Right atrium auricular region (tissue), 2 donors: ENCODE measurements at regions not wholly inside any gene's neighbourhood (a gene's known extent, or its start where the extent isn't known, plus 50 kb on each side); places are given as distances from the start of the nearest gene placed in this dataset.
"Not testable (repeated sequence)": the region's sequence is repeated elsewhere in the genome, so short reads cannot be mapped to it uniquely, and the experiment has no call there.

Experiments used
- DNase-seq: peaks from one replicate; pipeline ENCODE4 v3.0.0-alpha.2; 2019; ENCODE audit warnings: low spot score
- H3K27ac ChIP-seq, 2 donors: fragments of 200-600 bp; sonication (generic); 1 replicate in 1 of 2; 2 replicates in 1 of 2; pipeline ENCODE4 v1.5.1; 2016 to 2019
- H3K27me3 ChIP-seq, 2 donors: fragments of 200-600 bp; sonication (generic); one replicate each; pipeline versions ENCODE4 v1.5.1 to v1.6.0; 2017 to 2019
- H3K36me3 ChIP-seq: fragments of 200-600 bp; sonication (generic); one replicate; pipeline ENCODE4 v1.5.1; 2016
- H3K4me1 ChIP-seq, 2 donors: fragments of 200-600 bp; sonication (generic); one replicate each; pipeline versions ENCODE4 v1.5.1 to v1.6.0; 2017 to 2019
- H3K4me3 ChIP-seq, 2 donors: fragments of 200-600 bp; sonication (generic); 1 replicate in 1 of 2; 2 replicates in 1 of 2; pipeline ENCODE4 v1.5.1; 2017 to 2019; ENCODE audit warnings: mild to moderate bottlenecking in 1 of 2, moderate library complexity in 1 of 2
- H3K9me3 ChIP-seq, 2 donors: fragments of 200-600 bp; sonication (generic); one replicate each; pipeline ENCODE4 v1.5.1; 2019

GRCh38 chr2:111569356-111570199, 314.4 kb downstream of the ANAPC1 start:
- not testable (repeated sequence) for H3K9me3 ChIP-seq, DNase-seq, H3K27ac ChIP-seq, H3K27me3 ChIP-seq, H3K4me3 ChIP-seq, H3K36me3 ChIP-seq, H3K4me1 ChIP-seq

- H3K27me3 ChIP-seq, H3K4me3 ChIP-seq, H3K4me1 ChIP-seq, H3K36me3 ChIP-seq, H3K27ac ChIP-seq, DNase-seq, H3K9me3 ChIP-seq: not testable (repeated sequence)
Measured at GRCh38 chr2:111570300-111571114, 313.5 kb downstream of the ANAPC1 start.

- H3K4me1 ChIP-seq, DNase-seq, H3K9me3 ChIP-seq, H3K27me3 ChIP-seq, H3K36me3 ChIP-seq, H3K27ac ChIP-seq, H3K4me3 ChIP-seq: not testable (repeated sequence)
Measured at GRCh38 chr2:111574803-111575202, 309.2 kb downstream of the ANAPC1 start.

- not testable (repeated sequence) for H3K27ac ChIP-seq, H3K4me3 ChIP-seq, H3K27me3 ChIP-seq, DNase-seq, H3K4me1 ChIP-seq, H3K9me3 ChIP-seq, H3K36me3 ChIP-seq
Measured at GRCh38 chr2:111577154-111577885, 306.7 kb downstream of the ANAPC1 start.

- not testable (repeated sequence) for H3K9me3 ChIP-seq, H3K27me3 ChIP-seq, H3K27ac ChIP-seq, H3K36me3 ChIP-seq, H3K4me3 ChIP-seq, H3K4me1 ChIP-seq, DNase-seq
Measured at GRCh38 chr2:111579500-111580134, 304.4 kb downstream of the ANAPC1 start.

- H3K36me3 ChIP-seq, H3K27ac ChIP-seq, DNase-seq, H3K9me3 ChIP-seq, H3K4me1 ChIP-seq, H3K27me3 ChIP-seq, H3K4me3 ChIP-seq: not testable (repeated sequence)
Measured at GRCh38 chr2:111580616-111581015, 303.4 kb downstream of the ANAPC1 start.

GRCh38 chr2:111582090-111582489, 301.9 kb downstream of the ANAPC1 start:
- not testable (repeated sequence) for H3K27me3 ChIP-seq, H3K9me3 ChIP-seq, H3K4me1 ChIP-seq, DNase-seq, H3K36me3 ChIP-seq, H3K4me3 ChIP-seq, H3K27ac ChIP-seq

- not testable (repeated sequence) for H3K9me3 ChIP-seq, H3K36me3 ChIP-seq, H3K4me1 ChIP-seq, DNase-seq, H3K4me3 ChIP-seq, H3K27me3 ChIP-seq, H3K27ac ChIP-seq
Measured at GRCh38 chr2:111583480-111583879, 300.5 kb downstream of the ANAPC1 start.

- not testable (repeated sequence) for H3K4me3 ChIP-seq, H3K36me3 ChIP-seq, DNase-seq, H3K27ac ChIP-seq, H3K9me3 ChIP-seq, H3K4me1 ChIP-seq, H3K27me3 ChIP-seq
Measured at GRCh38 chr2:111584540-111584939, 299.5 kb downstream of the ANAPC1 start.

GRCh38 chr2:111584950-111585349, 299.0 kb downstream of the ANAPC1 start:
- not testable (repeated sequence) for H3K27ac ChIP-seq, H3K9me3 ChIP-seq, H3K4me3 ChIP-seq, DNase-seq, H3K36me3 ChIP-seq, H3K27me3 ChIP-seq, H3K4me1 ChIP-seq

GRCh38 chr2:111586014-111586413, 298.0 kb downstream of the ANAPC1 start:
- not testable (repeated sequence) for H3K27ac ChIP-seq, DNase-seq, H3K4me1 ChIP-seq, H3K4me3 ChIP-seq, H3K36me3 ChIP-seq, H3K9me3 ChIP-seq, H3K27me3 ChIP-seq

- H3K27ac ChIP-seq, H3K9me3 ChIP-seq: not testable (repeated sequence)
Measured at GRCh38 chr2:111595072-111595471, 288.9 kb downstream of the ANAPC1 start.

GRCh38 chr2:111596808-111597705, 286.9 kb downstream of the ANAPC1 start:
- H3K9me3 ChIP-seq, H3K4me3 ChIP-seq, H3K4me1 ChIP-seq, H3K36me3 ChIP-seq, H3K27ac ChIP-seq, H3K27me3 ChIP-seq, DNase-seq: not testable (repeated sequence)

More at GRCh38 chr2:111595072-111595471, 288.9 kb downstream of the ANAPC1 start:
- H3K4me1 ChIP-seq, DNase-seq, H3K27me3 ChIP-seq, H3K4me3 ChIP-seq, H3K36me3 ChIP-seq: not testable (repeated sequence)
